GM23338 (cell line): ENCODE measurements at regions not wholly inside any gene's neighbourhood (a gene's known extent, or its start where the extent isn't known, plus 50 kb on each side); places are given as distances from the start of the nearest gene placed in this dataset.

Experiments
- EZH2phosphoT487 ChIP-seq: fragments of 200-600 bp; sonication (generic); IDR thresholded peaks from one replicate; pipeline ENCODE4 v1.8.1; 2018; ENCODE audit warnings: antibody characterized with exemption; ENCODE audit not compliant: unreplicated experiment
- TF ChIP-seq, protein P1 (sequence below), 2 experiments: fragments of 200-600 bp in 1 of 2; sonication (generic) in 1 of 2; conservative IDR thresholded peaks; 2 replicates each; pipeline versions ENCODE4 v1.5.1 to v1.6.1; 2016 to 2017; ENCODE audit warnings: antibody characterized with exemption in 2 of 2, low read depth in 2 of 2, mild to moderate bottlenecking in 2 of 2, moderate library complexity in 1 of 2

DNA sequence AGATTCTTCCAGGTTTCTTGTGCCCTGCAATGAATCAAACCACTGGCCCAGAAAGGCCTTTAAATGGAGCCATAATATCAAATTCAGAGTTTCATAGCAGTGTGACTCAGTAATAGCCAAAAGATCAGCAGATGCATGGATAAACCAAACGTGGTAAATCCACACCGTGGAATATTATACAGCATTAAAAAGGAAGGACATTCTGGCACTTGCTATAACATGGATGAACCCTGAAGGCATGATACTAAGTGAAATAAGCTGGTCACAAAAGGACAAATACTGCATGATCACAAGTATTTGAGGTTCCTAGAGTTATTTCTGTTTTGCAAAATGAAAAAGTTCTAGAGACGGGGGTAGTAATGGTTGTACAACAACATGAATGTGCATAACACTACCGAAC lies 140.1 kb downstream of the TOMM20 start:
- TF ChIP-seq, protein P1, sequence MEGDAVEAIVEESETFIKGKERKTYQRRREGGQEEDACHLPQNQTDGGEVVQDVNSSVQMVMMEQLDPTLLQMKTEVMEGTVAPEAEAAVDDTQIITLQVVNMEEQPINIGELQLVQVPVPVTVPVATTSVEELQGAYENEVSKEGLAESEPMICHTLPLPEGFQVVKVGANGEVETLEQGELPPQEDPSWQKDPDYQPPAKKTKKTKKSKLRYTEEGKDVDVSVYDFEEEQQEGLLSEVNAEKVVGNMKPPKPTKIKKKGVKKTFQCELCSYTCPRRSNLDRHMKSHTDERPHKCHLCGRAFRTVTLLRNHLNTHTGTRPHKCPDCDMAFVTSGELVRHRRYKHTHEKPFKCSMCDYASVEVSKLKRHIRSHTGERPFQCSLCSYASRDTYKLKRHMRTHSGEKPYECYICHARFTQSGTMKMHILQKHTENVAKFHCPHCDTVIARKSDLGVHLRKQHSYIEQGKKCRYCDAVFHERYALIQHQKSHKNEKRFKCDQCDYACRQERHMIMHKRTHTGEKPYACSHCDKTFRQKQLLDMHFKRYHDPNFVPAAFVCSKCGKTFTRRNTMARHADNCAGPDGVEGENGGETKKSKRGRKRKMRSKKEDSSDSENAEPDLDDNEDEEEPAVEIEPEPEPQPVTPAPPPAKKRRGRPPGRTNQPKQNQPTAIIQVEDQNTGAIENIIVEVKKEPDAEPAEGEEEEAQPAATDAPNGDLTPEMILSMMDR (conservative IDR thresholded peaks at IDR 0.05; ENCODE audit: low read depth in 2 of 2), result no peak
- no peak for TF ChIP-seq EZH2phosphoT487
